ENCODE measurements at regions not wholly inside any gene's neighbourhood (a gene's known extent, or its start where the extent isn't known, plus 50 kb on each side); places are given as distances from the start of the nearest gene placed in this dataset.
A peak's percentile ranks its signal among the peaks of the same experiment; 100 is the strongest.

DNA sequence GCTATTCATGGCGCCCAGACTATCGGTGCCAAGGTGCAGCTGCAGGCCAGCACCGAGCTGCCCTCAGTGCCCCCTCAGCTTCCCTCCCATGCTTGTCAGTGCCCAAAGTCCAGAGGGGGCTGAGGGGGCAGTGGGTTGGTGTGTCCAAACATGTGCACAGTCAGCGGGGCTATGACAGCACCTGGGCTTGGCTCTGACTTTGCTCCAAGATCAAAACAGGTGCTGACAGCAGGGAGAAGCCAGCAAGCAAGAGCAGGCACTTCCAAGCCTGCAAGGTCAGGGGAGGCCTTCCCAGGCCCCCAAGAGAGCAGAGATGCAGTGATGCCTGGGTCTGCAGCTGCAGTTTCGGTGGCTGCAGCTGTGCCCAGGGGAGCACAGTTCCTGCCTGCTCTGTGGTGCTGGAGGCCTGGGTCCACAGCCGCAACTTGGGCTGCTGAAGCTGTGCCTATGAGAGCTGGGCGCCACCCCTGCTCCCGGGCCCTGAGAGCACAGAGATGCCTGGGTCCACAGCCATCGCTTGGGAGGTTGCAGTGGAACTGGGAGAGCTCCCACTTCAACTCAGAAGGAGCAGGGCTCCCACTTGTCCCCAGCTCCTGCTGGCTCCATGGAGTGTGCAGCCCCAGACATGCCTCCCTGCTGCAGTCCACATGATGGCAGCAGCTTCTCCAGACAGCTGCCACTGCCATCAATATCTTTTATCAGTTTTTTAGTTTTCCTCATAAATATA lies 775.3 kb upstream of the POU3F3 start:
- no peak overlapping the region for H4K91ac ChIP-seq (ENCODE audit: insufficient read length, low read depth, low read length)

More for the DNA sequence above, 775.3 kb upstream of the POU3F3 start:
- Histone ChIP-seq H4K8ac (replicated peaks; ENCODE audit: insufficient read length, low read depth, low read length) (no peak overlapping the region), H2BK15ac (ENCODE audit: low read depth, low read length) (no peak overlapping the region), H3K27me3 (ENCODE audit: insufficient read depth, low read length) (no peaks in the 10 kb centered on the region), H3K14ac (ENCODE audit: insufficient read depth, low read length) (no peak overlapping the region), H2BK20ac (ENCODE audit: low read depth, low read length, poor library complexity, severe bottlenecking) (no peak overlapping the region), H3K9ac (ENCODE audit: extremely low read depth, insufficient read length, low read length) (no peak overlapping the region), H2BK120ac (ENCODE audit: low read depth, low read length, poor library complexity, severe bottlenecking) (no peak overlapping the region), H3T11ph (ENCODE audit: low read length) (no peak overlapping the region), H2BK5ac (ENCODE audit: insufficient read length, low read length) (no peak overlapping the region), H3K23ac (ENCODE audit: insufficient read length, low read depth, low read length) (no peak overlapping the region), H2AK5ac (ENCODE audit: insufficient read length, low read length) (no peak overlapping the region), H2AFZ (ENCODE audit: low read length) (no peak overlapping the region), H3K79me1 (ENCODE audit: insufficient read depth, low read depth, low read length, poor library complexity, severe bottlenecking) (no peaks in the 10 kb centered on the region), H3K4me1 (ENCODE audit: insufficient read depth, low read length) (no peaks in the 10 kb centered on the region), H3K27ac (ENCODE audit: insufficient read length, low read depth, low read length) (no peak overlapping the region), H4K5ac (ENCODE audit: insufficient read length, low read depth, low read length) (no peak overlapping the region), H2BK12ac (ENCODE audit: insufficient read length, low read depth, low read length) (no peak overlapping the region), H3K56ac (ENCODE audit: insufficient read length, low read depth, low read length) (no peak overlapping the region), H3K4ac (ENCODE audit: low read depth, low read length) (no peak overlapping the region), H4K20me1 (ENCODE audit: control insufficient read depth, insufficient read depth, insufficient read length) (no peaks in the 10 kb centered on the region), H3K23me2 (ENCODE audit: insufficient read length, low read depth, low read length, poor library complexity, severe bottlenecking) (no peaks in the 10 kb centered on the region), H3K9me3 (ENCODE audit: control insufficient read depth, low read depth, low read length) (no peaks in the 10 kb centered on the region), H3K4me2 (ENCODE audit: insufficient read depth, insufficient read length, low read length) (no peak overlapping the region), H3K79me2 (ENCODE audit: insufficient read depth, low read length) (no peaks in the 10 kb centered on the region), H3K18ac (ENCODE audit: insufficient read length, low read depth, low read length) (no peak overlapping the region)
- peak; percentile 45 for DNase-seq
- H3K36me3 Mint-ChIP-seq (ENCODE audit: insufficient read depth in 1 of 3, low read depth in 3 of 3), result peaks cover 0 to 1% (median 0%) of the 10 kb centered on the region in 3 experiments; a peak in 1 of 7 replicates
- no peaks in the 10 kb centered on the region for H3K27me3 Mint-ChIP-seq (ENCODE audit: low read depth)
- TF ChIP-seq, protein P1, sequence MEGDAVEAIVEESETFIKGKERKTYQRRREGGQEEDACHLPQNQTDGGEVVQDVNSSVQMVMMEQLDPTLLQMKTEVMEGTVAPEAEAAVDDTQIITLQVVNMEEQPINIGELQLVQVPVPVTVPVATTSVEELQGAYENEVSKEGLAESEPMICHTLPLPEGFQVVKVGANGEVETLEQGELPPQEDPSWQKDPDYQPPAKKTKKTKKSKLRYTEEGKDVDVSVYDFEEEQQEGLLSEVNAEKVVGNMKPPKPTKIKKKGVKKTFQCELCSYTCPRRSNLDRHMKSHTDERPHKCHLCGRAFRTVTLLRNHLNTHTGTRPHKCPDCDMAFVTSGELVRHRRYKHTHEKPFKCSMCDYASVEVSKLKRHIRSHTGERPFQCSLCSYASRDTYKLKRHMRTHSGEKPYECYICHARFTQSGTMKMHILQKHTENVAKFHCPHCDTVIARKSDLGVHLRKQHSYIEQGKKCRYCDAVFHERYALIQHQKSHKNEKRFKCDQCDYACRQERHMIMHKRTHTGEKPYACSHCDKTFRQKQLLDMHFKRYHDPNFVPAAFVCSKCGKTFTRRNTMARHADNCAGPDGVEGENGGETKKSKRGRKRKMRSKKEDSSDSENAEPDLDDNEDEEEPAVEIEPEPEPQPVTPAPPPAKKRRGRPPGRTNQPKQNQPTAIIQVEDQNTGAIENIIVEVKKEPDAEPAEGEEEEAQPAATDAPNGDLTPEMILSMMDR (conservative IDR thresholded peaks at IDR 0.05), result peak; percentile 62
- no peak overlapping the region; a peak in 1 of 7 replicates for H3K27ac Mint-ChIP-seq
- no peak overlapping the region for H3K4me3 Mint-ChIP-seq
- no peaks in the 10 kb centered on the region; a peak in 1 of 5 replicates for H3K9me3 Mint-ChIP-seq
- H3K4me1 Mint-ChIP-seq, result peaks cover 8 to 9% of the 10 kb centered on the region in 2 experiments
- WGBS (ENCODE audit: extremely low coverage, insufficient read length, low lambda C conversion rate), result no CpG with 5 or more reads among the region's 9 CpGs

Measured in H9 (cell line).